A549 (cell line): ENCODE measurements at regions not wholly inside any gene's neighbourhood (a gene's known extent, or its start where the extent isn't known, plus 50 kb on each side); places are given as distances from the start of the nearest gene placed in this dataset.

Experiments
- NFE2L2 ChIP-seq: fragments of 150-350 bp; conservative IDR thresholded peaks from 2 replicates; pipeline ENCODE4 v1.6.1; 2014; ENCODE audit warnings: low read length
- RNF2 ChIP-seq: fragments of 200-600 bp; sonication (generic); IDR thresholded peaks from 2 replicates; pipeline ENCODE4 v1.6.1; 2016; ENCODE audit warnings: low read depth, mild to moderate bottlenecking, antibody characterized with exemption, moderate library complexity, borderline replicate concordance
- TF ChIP-seq, protein P1 (sequence below): fragments of >200 bp; sonication (Bioruptor Twin); formaldehyde crosslinking; IDR thresholded peaks from 3 replicates; pipeline ENCODE4 v1.5.1; 2016

DNA sequence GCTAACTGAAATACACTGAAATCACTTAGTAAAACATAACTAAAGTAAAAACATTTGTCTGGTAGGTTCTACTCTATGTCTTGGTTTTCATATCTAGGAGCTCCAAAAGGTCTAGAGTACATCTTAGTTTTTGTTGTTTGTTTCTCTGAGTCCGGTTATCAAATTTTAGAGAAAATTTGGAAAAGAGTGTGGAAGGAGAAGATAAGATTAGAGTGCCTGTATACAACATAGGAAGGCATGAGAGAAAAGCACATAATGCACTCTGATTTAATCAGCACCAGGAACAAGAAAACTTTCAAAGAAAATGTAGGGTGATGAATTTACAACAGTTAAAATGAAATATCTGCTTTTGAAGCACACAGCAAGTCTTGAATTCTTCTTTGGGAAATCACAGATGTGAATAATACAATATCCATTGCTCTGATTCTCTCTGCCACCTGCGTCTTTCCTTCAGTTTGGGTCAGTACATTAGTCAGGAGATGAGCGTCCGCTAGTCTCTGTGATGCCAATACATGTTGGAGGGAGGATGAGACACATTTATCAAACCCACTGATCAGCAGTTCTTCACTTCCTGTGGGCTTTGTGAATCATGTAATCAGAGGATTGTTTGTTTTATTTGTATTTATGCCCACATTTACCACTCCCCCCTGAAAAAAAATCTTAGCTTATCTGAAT, 477.8 kb upstream of the GCFC2 start:
- TF ChIP-seq, protein P1, sequence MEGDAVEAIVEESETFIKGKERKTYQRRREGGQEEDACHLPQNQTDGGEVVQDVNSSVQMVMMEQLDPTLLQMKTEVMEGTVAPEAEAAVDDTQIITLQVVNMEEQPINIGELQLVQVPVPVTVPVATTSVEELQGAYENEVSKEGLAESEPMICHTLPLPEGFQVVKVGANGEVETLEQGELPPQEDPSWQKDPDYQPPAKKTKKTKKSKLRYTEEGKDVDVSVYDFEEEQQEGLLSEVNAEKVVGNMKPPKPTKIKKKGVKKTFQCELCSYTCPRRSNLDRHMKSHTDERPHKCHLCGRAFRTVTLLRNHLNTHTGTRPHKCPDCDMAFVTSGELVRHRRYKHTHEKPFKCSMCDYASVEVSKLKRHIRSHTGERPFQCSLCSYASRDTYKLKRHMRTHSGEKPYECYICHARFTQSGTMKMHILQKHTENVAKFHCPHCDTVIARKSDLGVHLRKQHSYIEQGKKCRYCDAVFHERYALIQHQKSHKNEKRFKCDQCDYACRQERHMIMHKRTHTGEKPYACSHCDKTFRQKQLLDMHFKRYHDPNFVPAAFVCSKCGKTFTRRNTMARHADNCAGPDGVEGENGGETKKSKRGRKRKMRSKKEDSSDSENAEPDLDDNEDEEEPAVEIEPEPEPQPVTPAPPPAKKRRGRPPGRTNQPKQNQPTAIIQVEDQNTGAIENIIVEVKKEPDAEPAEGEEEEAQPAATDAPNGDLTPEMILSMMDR, result no peak
- TF ChIP-seq RNF2, result no peak
- TF ChIP-seq NFE2L2, result no peak
